Ishikawa (cell line): ENCODE measurements at regions not wholly inside any gene's neighbourhood (a gene's known extent, or its start where the extent isn't known, plus 50 kb on each side); places are given as distances from the start of the nearest gene placed in this dataset.

Experiments used
- CEBPB ChIP-seq: IDR thresholded peaks from 2 replicates; pipeline ENCODE4 v1.6.1; 2012
- CREB1 ChIP-seq: IDR thresholded peaks from 2 replicates; pipeline ENCODE4 v1.6.1; 2012; ENCODE audit warnings: low read depth
- EP300 ChIP-seq: IDR thresholded peaks from 2 replicates; pipeline ENCODE4 v1.6.1; 2012; ENCODE audit warnings: borderline replicate concordance
- MAX ChIP-seq: IDR thresholded peaks from 2 replicates; pipeline ENCODE4 v1.6.1; 2012
- RAD21 ChIP-seq: IDR thresholded peaks from 2 replicates; pipeline ENCODE4 v1.6.1; 2012; ENCODE audit warnings: low read depth
- REST ChIP-seq: IDR thresholded peaks from 2 replicates; pipeline ENCODE4 v1.6.1; 2012; ENCODE audit warnings: low read depth, mild to moderate bottlenecking
- TAF1 ChIP-seq: IDR thresholded peaks from 2 replicates; pipeline ENCODE4 v1.6.1; 2012; ENCODE audit warnings: low read depth, mild to moderate bottlenecking
- TCF12 ChIP-seq: IDR thresholded peaks from 2 replicates; pipeline ENCODE4 v1.6.1; 2012; ENCODE audit warnings: low read depth
- YY1 ChIP-seq: IDR thresholded peaks from 2 replicates; pipeline ENCODE4 v1.6.1; 2012; ENCODE audit warnings: low read depth
- TF ChIP-seq, protein P1 (sequence below): IDR thresholded peaks from 2 replicates; pipeline ENCODE4 v1.6.1; 2012

DNA sequence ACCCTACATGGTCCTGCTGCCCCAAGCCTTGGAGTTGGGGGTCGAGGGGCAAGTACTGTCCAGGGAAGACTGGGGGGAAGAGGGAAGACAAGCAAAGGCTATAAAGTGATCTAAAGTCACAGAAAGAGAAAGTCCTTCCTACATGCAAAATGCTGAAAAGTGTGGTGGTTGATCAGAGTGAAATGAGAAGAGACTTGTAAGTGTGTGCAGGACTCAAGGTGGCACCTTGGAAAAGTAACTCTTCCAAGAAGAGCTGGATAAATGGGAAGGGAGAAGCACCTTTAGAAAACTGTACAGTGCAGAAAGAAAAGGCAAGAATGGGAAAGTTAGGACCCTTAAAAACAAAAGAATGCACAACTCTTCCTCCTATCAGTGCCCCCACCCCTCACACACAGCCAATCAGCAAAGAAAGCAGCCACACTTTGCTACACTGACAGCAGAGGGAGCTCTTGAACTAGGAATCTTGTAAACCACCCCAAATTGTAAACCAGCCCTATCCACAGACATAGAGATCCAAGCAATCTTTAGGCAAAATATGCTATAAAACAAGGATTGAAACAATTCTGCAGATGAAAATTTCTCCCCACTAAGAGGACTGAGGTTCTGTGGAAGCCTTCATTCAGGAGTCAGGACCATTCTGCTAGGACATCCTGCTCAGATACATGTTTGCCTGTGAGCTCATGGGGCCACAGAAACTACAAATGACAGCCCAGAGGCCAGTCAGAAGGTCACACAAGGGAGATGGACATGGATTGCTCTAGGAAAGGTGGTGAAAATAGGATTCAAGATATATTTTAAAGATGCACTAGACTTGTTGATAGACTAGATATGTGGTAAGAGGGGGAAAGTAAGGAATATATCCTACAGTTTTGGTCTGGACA lies 146.4 kb downstream of the FTCDNL1 start:
- TF ChIP-seq, protein P1, sequence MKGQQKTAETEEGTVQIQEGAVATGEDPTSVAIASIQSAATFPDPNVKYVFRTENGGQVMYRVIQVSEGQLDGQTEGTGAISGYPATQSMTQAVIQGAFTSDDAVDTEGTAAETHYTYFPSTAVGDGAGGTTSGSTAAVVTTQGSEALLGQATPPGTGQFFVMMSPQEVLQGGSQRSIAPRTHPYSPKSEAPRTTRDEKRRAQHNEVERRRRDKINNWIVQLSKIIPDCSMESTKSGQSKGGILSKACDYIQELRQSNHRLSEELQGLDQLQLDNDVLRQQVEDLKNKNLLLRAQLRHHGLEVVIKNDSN, result no peak
- TF ChIP-seq CREB1, result no peak
- no peak for TF ChIP-seq EP300
- TF ChIP-seq TAF1, result no peak
- TF ChIP-seq REST, result no peak
- TF ChIP-seq MAX, result no peak
- TF ChIP-seq TCF12, result no peak
- TF ChIP-seq RAD21, result peak; percentile 79
- TF ChIP-seq YY1, result no peak
- TF ChIP-seq CEBPB, result no peak
